ENCODE measurements at regions not wholly inside any gene's neighbourhood (a gene's known extent, or its start where the extent isn't known, plus 50 kb on each side); places are given as distances from the start of the nearest gene placed in this dataset.
"Not testable (repeated sequence)": the region's sequence is repeated elsewhere in the genome, so short reads cannot be mapped to it uniquely, and the experiment has no call there.

- TF ChIP-seq CTCF (IDR thresholded peaks at IDR 0.05; ENCODE audit: low read depth, low read length): no peak
- Histone ChIP-seq H3K4me3 (ENCODE audit: low read depth, low read length) (no peak overlapping the region), H3K36me3 (no peaks in the 10 kb centered on the region), H3K27me3 (ENCODE audit: insufficient read depth, low read depth, severe bottlenecking) (no peaks in the 10 kb centered on the region), H3K9me3 (ENCODE audit: severe bottlenecking) (no peaks in the 10 kb centered on the region), H3K27ac (no peak overlapping the region)
- DNase-seq: no peak
These were observed 586.3 kb upstream of the RAG2 start for GRCh38 chr11:37184326-37184725.

DNA sequence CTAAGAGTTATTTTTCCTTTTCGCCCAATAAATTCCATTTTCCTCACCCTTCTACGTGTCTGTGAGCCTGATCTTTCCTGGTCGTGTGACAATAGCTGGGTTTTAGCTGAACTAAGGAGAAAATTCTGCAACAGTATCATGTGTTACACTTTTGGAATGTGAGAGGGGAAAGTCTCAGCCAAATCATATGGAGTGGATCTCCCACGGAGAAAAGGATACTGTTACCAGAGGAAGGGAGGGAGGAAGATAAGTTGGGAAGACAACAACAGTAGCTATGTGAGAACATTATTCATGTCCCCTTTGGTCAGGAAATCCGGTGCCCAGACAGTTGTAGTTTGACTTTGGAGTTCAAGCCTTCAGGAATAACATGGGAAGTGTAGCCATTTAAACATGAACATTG, 584.0 kb upstream of the RAG2 start:
- no peak for DNase-seq
- Histone ChIP-seq H3K9me3 (ENCODE audit: severe bottlenecking) (no peaks in the 10 kb centered on the region), H3K4me3 (ENCODE audit: low read depth, low read length) (no peak overlapping the region), H3K27ac (no peak overlapping the region), H3K27me3 (ENCODE audit: insufficient read depth, low read depth, severe bottlenecking) (no peaks in the 10 kb centered on the region), H3K36me3 (no peaks in the 10 kb centered on the region)
- no peak for TF ChIP-seq CTCF (IDR thresholded peaks at IDR 0.05; ENCODE audit: low read depth, low read length)

DNA sequence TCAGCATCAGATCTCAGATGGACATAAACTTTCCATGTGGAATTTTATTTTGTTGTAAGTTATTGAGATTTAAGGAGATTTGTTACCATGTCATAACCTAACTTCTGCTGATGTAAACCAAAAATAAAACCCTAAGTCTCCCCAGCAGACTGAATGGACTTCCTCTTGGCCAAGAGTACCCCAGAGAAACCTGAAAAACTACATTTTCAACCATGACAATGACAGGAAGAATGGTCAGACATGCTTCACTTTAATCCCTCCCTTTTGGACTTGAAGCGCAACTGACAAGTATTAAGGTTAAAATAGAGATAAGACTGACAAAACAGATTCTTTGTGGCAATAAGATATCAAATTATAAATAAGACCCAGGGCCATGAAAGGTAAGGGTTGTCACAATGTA, 579.7 kb upstream of the RAG2 start:
- Histone ChIP-seq H3K27ac (no peak overlapping the region), H3K36me3 (no peaks in the 10 kb centered on the region), H3K27me3 (ENCODE audit: insufficient read depth, low read depth, severe bottlenecking) (no peaks in the 10 kb centered on the region), H3K4me3 (ENCODE audit: low read depth, low read length) (no peak overlapping the region), H3K9me3 (ENCODE audit: severe bottlenecking) (no peaks in the 10 kb centered on the region)
- no peak for TF ChIP-seq CTCF (IDR thresholded peaks at IDR 0.05; ENCODE audit: low read depth, low read length)
- no peak for DNase-seq

DNA sequence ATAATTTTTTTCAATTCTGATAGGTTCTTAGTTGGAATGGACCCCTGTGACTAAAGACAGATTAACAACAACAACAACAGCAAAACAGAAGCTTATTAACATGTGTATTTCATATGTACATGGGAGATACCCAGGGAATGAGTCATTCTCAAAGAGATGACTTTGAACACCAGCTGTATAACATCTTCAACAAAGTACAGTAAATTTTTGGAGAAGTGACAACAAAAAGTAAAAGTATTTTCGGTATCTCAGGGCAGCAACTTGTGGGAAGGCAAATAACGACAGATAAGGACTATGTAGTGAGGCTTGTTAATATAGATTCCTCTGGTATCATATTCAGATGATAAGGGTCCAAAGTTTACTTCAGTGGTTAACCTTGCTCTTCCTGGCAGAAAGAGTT, 573.4 kb upstream of the RAG2 start:
- H3K27ac ChIP-seq: no peak overlapping the region
- DNase-seq: no peak
- TF ChIP-seq CTCF (IDR thresholded peaks at IDR 0.05; ENCODE audit: low read depth, low read length): no peak
- no peaks in the 10 kb centered on the region for H3K27me3 ChIP-seq (ENCODE audit: insufficient read depth, low read depth, severe bottlenecking)
- no peaks in the 10 kb centered on the region for H3K36me3 ChIP-seq
- no peaks in the 10 kb centered on the region for H3K9me3 ChIP-seq (ENCODE audit: severe bottlenecking)
- no peak overlapping the region for H3K4me3 ChIP-seq (ENCODE audit: low read depth, low read length)

- H3K36me3 ChIP-seq: no peaks in the 10 kb centered on the region
- DNase-seq: no peak
- H3K27me3 ChIP-seq (ENCODE audit: insufficient read depth, low read depth, severe bottlenecking): no peaks in the 10 kb centered on the region
- TF ChIP-seq CTCF (IDR thresholded peaks at IDR 0.05; ENCODE audit: low read depth, low read length): no peak
- no peak overlapping the region for H3K27ac ChIP-seq
- no peaks in the 10 kb centered on the region for H3K9me3 ChIP-seq (ENCODE audit: severe bottlenecking)
- H3K4me3 ChIP-seq (ENCODE audit: low read depth, low read length): no peak overlapping the region
These were observed 572.3 kb upstream of the RAG2 start for GRCh38 chr11:37170311-37170710.

GRCh38 chr11:37145434-37145833, 547.4 kb upstream of the RAG2 start:
- not testable (repeated sequence) for H3K27me3 ChIP-seq (ENCODE audit: insufficient read depth, low read depth, severe bottlenecking); H3K27ac ChIP-seq; H3K9me3 ChIP-seq (ENCODE audit: severe bottlenecking); H3K36me3 ChIP-seq; H3K4me3 ChIP-seq (ENCODE audit: low read depth, low read length)
- 0 out of 2 replicates have a peak, but pooled peaks have one; percentile 23 for TF ChIP-seq CTCF (IDR thresholded peaks at IDR 0.05; ENCODE audit: low read depth, low read length)
- peak; percentile 22 for DNase-seq
